ENCODE measurements at regions not wholly inside any gene's neighbourhood (a gene's known extent, or its start where the extent isn't known, plus 50 kb on each side); places are given as distances from the start of the nearest gene placed in this dataset.

DNA sequence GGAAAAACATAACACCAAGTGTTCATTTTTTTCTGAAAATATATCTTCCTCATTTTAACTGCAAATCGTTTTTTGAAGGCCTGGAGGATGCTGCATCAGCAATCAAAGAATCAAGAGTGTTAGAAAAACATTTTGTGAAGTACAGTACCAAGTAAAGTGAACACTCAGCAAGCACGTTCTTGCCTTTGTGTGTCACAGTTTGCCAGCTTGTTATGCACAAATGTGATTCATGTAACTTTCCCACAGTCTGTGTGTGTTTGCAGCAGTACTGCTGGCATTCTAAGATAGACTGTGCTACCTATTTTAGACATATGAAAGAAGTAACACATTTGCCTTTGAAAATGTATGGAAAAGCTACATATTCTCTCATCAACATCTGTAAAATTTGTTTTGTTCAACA lies 1617.7 kb downstream of the RPA4 start:
- no peak for DNase-seq
- intact Hi-C loops (cut with DNase I) = no loop called here

DNA sequence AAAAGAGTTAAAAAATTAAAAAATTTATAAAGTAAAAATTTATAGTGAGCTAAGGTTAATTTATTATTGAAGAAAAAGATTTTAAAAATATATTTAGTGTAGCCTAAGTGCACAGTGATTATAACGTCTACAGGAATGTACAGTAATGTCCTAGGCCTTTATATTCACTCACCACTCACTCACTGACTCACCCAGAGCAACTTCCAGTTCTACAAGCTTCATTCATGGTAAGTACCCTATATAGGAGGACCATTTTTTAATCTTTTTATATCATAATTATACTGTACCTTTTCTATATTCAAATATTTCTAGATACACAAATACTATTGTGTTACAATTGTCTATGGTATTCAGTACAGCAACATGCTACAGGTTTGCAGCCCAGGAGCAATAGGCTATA lies 1623.2 kb downstream of the RPA4 start:
- intact Hi-C loops (cut with DNase I) = no loop called here
- DNase-seq = no peak

DNA sequence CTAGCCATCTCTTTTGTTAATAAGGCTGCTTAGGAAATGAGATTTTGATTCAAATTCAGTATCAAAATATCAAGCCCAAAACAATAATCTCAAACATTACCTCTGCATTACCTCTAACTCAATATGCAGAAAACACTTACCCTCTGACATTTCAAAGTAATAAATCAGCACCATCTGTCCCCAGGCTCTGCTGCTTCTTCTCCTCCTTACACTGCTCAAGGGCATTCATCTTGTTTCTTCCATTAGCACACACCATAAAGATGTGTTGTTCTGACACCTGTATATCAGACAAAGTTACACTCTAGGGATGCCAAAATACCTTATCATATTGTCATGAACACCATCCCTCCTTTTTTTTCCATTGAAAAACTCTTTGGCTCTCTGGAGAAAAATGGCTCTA lies 1630.3 kb downstream of the RPA4 start:
- no peak for DNase-seq
- intact Hi-C loops (cut with DNase I) = no loop called here

DNA sequence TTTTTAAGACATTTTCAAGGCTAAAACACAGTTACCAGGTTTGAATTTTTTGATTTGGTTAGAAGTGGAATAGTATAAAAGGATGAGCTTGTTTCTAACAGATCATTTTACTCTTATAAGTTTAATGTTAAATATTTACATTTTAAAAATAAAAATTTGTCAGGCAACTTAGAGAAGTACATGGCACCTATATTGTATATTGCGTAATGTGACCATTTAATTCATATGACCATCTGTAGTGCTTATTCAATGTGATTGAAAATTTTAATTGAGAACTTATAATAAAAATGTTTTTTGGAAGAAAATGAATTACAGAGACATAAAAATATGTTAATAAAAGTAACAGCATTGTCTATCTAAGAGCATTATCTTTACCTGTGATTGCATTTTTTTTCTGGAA lies 1632.4 kb downstream of the RPA4 start:
- intact Hi-C loops (cut with DNase I) = no loop called here
- no peak for DNase-seq

DNA sequence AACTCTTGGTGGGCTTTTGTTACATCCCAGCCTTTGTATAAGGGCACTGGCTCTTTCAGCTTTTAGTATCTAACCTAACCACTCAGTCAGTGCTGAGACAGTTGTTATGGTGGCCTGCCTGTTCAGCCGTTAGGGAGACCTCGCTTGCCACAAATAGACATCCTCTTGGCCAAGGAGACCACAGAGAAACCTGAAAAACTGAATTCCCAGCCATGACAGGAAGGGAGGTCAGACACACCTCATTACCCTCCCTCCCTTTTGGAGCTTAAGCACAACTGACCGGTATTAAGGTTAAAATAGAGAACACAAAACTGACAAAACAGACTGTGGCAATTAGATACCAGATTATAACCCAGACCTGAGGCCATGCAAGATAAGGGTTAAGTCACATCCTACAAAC lies 1639.3 kb downstream of the RPA4 start:
- DNase-seq = no peak
- intact Hi-C loops (cut with DNase I) = no loop called here

DNA sequence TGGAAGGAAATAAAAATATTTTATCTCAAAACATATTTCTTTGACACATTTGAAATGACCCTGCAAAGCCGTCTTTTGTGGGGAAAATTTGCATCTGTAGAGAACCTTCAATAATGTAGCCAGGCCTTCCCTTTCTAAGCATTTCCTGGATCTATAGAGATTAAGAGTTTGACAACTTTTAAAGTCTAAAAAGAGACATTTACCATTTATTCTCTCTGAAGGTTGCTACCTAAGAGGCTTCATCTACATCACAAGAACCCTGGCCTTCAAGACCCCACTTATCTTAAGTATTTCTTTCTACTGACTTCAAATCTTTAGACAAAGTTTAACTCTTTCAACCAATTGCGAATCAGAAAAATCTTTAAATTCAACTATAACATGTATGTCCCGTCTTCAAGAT lies 1639.8 kb downstream of the RPA4 start:
- intact Hi-C loops (cut with DNase I) = no loop called here
- no peak for DNase-seq

DNA sequence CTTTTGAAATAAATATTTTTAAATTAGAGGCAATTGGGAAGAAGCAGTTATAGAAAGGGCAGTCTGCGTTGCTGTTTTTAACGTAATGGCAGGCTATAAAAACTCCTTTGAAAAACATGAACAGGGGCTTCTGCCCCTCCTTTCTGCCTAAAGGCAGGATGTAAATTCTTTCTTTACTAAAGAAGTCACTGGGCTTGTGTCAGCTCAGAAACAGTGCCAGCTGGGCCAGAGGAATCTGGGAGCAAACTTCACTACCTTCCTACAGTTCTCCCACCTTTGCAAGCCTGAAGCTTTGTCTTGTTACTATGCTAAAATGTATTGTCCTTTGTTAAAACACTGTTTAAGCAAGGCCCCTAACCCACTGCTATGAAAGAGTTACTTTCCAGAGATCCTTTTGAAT lies 1664.8 kb downstream of the RPA4 start:
- DNase-seq = no peak
- intact Hi-C loops (cut with DNase I) = no loop called here

DNA sequence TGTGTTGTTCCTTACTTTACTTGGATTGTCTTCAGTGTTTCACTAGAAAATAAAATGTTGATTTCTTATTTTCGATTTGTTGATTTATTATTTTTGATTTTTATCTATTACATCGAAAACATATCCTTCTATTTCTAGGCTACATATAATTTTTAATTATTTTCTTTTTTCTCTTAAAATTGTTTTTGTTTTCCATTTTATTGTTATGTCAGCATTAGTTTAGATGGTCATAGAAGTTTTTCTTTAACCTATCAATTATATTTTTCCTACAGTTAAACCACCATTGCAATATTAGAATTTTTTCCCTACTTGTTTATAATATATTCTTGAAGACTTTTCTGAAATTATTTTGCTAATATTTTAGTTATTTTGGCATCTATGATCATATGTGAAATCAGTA lies 1685.1 kb downstream of the RPA4 start:
- intact Hi-C loops (cut with DNase I) = no loop called here
- no peak for DNase-seq

DNA sequence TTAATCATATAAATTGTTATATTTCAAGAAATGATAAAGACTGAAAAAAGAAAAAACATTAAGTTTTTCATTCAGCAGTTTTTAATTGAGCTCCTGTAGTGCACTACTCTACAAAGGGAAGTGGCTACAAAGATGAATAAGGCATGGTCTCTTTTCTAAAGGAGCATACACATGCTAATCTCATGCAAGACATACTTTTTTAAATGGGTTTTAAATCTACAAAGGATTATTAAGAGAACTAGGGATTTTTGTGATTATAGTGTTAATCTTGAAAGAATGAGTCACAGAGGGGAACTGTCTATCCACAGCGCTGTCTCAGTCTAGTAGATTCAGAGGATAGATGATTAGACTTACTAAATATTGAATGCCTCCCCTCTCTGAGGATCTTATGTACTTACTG lies 1722.2 kb downstream of the RPA4 start:
- no peak for DNase-seq
- intact Hi-C loops (cut with DNase I) = no loop called here

DNA sequence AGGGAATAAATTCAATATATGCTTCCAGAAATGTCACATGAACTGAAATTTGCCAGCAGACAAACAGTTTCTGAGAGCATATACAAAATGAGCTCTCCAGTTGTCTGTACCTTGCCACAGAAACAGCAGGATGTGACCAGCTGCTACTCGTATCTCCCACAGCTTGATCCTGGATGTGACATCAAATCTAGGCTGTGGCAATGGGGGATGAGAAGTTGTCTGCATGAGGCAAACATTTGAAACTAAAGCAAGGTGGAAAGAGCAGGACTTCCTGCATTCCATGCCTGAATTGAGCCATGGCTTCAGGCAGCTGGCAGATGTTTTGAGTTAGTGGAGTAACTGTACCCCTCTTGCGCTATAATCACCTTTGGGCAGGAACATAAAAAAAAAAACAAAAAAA lies 1724.0 kb downstream of the RPA4 start:
- intact Hi-C loops (cut with DNase I) = no loop called here
- DNase-seq = no peak

DNA sequence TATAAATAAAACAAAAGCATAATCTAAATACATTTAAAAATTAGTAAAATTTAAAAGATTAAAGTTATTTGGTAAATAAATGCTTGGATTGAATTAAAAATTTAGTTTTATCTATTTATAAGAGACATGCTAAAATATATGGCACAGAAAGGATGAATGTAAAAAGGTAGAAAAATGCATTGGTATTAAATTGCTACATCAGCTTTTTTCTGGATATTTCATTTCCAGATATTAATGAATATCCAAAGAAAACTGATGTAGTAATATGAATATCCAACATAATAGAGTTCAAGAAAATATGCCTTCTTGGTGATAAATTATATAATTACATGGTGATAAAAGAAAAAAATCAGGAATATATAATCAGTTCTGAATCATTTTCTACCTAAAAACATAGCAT lies 1743.9 kb downstream of the RPA4 start:
- intact Hi-C loops (cut with DNase I) = no loop called here
- no peak for DNase-seq

DNA sequence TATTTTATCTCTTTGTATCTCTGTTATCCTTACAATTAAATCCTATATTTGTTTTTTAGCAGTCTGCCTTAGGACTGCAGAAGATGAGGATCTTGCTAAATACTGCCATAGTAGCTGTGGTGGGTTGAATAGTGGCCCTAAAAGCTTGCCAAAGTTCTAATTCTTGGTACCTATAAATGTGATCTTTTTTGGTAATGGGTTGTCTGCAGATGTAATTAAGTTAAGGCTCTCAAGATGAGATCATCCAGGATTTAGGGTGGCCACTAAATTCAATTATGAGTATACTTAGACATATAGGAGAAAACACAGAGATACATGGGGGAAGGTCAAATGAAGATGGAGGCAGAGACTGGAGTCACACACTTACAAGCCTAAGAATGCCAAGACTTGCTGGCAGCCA lies 1753.7 kb downstream of the RPA4 start:
- DNase-seq = no peak
- intact Hi-C loops (cut with DNase I) = no loop called here

DNA sequence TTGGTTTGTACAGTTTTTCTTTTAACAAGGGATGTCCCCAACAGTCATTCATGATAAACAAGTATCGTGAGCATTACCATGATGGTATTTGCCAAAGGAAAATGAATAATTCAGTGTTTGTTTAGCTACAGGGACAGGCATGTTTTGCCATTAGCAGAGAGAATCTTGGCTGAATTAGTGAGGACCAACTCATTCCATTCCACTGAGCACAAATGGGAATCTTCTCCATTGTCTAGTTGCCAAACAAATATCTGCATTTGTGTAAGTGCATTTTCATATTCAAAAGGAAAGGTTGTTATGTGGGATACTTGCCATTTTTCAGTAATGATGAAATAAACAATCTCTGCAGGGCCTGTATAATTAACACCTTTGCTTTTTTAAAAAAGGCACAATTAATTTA lies 1762.6 kb downstream of the RPA4 start:
- intact Hi-C loops (cut with DNase I) = no loop called here
- no peak for DNase-seq

DNA sequence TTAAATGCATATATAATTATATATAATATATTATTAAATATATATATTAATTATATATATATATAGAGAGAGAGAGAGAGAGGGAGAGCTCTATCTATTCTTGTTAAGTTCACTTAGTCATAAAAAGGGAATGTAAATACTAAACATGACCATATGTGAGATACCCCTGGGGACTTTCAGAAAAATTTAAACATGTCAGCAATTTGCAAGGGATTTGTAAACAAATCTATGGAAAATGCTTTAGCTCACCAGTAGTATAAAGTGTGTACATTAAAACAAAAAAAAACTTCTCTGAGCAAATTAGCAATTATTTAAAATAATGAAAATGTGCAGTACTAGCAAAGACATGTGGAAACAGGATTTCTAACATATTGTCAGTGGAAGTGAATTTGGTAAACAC lies 1755.5 kb downstream of the PCDH19 start:
- no peak for DNase-seq
- intact Hi-C loops (cut with DNase I) = no loop called here
